Sigmoid colon (tissue), 4 donors: ENCODE measurements at regions not wholly inside any gene's neighbourhood (a gene's known extent, or its start where the extent isn't known, plus 50 kb on each side); places are given as distances from the start of the nearest gene placed in this dataset.

Source experiments
- EP300 ChIP-seq, 4 donors: sonication (generic); formaldehyde crosslinking; IDR thresholded peaks; one replicate each; pipeline ENCODE4 v1.6.1; 2017; ENCODE audit warnings: antibody characterized with exemption in 4 of 4
- POLR2AphosphoS5 ChIP-seq, 4 donors: sonication (generic); formaldehyde crosslinking; IDR thresholded peaks; one replicate each; pipeline ENCODE4 v1.6.1; 2017; ENCODE audit warnings: antibody characterized with exemption in 4 of 4
- TF ChIP-seq, protein P1 (sequence below), 4 experiments: fragments of 450-650 bp in 3 of 4; fragments of 200-600 bp in 1 of 4; IDR thresholded peaks; one replicate each; pipeline ENCODE4 v1.5.1; 2016 to 2019; ENCODE audit warnings: antibody characterized with exemption in 4 of 4, mild to moderate bottlenecking in 3 of 4, moderate library complexity in 2 of 4

DNA sequence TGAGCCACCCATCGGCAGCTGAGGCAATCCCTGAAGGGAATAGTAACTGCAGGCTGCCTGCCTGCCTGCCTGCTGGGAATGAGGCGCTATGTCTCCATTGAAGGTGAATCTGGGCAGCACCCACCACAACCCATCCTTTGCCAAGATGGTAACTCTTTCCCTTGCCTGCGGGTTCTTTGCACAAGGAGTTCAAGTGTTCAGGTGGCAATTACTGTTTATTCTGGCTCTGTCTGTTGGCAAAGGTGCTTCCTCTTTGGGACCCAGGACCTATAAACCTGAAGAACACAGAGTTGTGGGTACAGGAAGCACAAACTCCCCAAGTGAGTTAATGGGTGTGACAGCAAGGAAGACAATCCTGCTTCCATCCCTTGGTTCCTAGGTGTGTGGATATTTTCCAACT is 448.1 kb upstream of the ZNF507 start:
- TF ChIP-seq, protein P1, sequence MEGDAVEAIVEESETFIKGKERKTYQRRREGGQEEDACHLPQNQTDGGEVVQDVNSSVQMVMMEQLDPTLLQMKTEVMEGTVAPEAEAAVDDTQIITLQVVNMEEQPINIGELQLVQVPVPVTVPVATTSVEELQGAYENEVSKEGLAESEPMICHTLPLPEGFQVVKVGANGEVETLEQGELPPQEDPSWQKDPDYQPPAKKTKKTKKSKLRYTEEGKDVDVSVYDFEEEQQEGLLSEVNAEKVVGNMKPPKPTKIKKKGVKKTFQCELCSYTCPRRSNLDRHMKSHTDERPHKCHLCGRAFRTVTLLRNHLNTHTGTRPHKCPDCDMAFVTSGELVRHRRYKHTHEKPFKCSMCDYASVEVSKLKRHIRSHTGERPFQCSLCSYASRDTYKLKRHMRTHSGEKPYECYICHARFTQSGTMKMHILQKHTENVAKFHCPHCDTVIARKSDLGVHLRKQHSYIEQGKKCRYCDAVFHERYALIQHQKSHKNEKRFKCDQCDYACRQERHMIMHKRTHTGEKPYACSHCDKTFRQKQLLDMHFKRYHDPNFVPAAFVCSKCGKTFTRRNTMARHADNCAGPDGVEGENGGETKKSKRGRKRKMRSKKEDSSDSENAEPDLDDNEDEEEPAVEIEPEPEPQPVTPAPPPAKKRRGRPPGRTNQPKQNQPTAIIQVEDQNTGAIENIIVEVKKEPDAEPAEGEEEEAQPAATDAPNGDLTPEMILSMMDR (IDR thresholded peaks at IDR 0.05): no peak
- no peak for TF ChIP-seq EP300 (IDR thresholded peaks at IDR 0.05)
- no peak for TF ChIP-seq POLR2AphosphoS5 (IDR thresholded peaks at IDR 0.05)
